ENCODE measurements at regions not wholly inside any gene's neighbourhood (a gene's known extent, or its start where the extent isn't known, plus 50 kb on each side); places are given as distances from the start of the nearest gene placed in this dataset.

DNA sequence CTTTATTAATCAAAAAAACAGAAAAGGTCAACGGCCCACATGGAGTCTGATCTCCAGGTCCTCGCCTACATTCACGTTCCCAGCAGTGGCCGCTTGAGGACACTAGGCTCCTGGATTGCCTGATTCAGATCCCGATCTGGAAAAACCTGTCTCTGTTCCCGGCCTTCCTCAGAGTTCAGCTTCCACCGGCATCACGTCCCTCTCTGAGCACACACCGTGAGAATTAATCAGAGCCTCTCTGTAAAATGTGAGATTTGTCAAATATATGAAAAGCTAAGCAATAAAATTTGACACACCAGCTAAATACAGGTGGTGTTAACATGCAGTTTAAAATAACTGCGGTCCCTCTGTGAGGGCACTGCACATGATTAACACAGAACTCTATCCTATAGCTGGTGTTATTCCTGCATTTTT is 122.8 kb upstream of the COL21A1 start:
- TF ChIP-seq CTCF (IDR thresholded peaks at IDR 0.05; ENCODE audit: insufficient read depth, low read depth, low read length): peak; percentile 81
- POLR2A ChIA-PET: interaction anchor here (0.7 kb wide), 1 partner anchor 322 kb away, joined by 3 read pairs; no protein-coding TSS in a partner anchor
- no peak overlapping the region for H3K4me3 ChIP-seq (ENCODE audit: low read depth, low read length)
- CTCF ChIA-PET: interaction anchor here (0.6 to 6.3 kb wide), 21 partner anchors 8 to 249 kb away, joined by 3 to 47 read pairs (median 3); no protein-coding TSS in a partner anchor
- no peak for DNase-seq (ENCODE audit: low read depth)
- H3K27me3 ChIP-seq (ENCODE audit: control insufficient read depth, insufficient read depth, low read length): no peaks in the 10 kb centered on the region
- no peaks in the 10 kb centered on the region for H3K36me3 ChIP-seq (ENCODE audit: control insufficient read depth, insufficient read depth, low read length)

- Histone ChIP-seq H3K4me3 (ENCODE audit: low read depth, low read length) (no peak overlapping the region), H3K27me3 (ENCODE audit: control insufficient read depth, insufficient read depth, low read length) (no peaks in the 10 kb centered on the region), H3K36me3 (ENCODE audit: control insufficient read depth, insufficient read depth, low read length) (no peaks in the 10 kb centered on the region)
- ChIA-PET POLR2A (no interaction called here), CTCF (interaction anchor here (2.1 to 6.3 kb wide), 2 partner anchors 202 to 225 kb away, joined by 5 to 47 read pairs; no protein-coding TSS in a partner anchor)
- no peak for TF ChIP-seq CTCF (IDR thresholded peaks at IDR 0.05; ENCODE audit: insufficient read depth, low read depth, low read length)
- no peak for DNase-seq (ENCODE audit: low read depth)
Observed at GRCh38 chr6:56368491-56368890, 121.1 kb upstream of the COL21A1 start.

DNA sequence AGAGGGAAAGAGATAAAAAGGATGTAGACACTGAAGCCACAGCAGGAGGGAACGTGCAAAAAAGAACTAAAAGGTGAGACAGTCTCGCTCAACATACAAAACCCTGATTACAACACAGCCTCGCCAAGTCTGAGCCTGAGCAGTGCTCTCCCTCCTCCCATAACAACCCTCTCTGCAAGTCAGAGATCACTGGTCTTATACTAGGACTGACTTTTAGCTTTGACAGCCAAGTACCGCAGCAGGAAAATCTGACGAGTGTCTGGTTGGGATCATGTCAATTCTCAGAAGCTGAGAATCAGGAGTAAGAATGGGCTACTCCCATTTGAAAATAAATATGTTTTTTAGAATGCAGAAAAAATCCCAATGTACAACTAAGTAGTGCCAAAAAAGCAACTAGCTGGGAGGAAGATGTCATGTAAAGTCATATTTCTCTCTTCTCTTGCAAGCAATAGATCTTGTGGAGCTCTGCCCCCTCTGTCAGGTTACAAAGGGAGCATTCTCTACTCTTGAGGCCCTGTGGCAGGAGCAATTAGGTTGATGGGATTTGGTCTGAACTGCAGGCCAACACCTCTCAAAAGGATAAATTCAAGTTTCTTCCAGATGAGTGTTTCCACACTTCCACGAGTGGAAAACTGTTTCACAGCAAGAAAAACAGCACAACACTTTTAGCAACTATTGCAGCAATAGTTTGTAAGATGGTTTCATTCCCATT is 118.9 kb upstream of the COL21A1 start:
- CTCF ChIA-PET: interaction anchor here (0.9 to 6.3 kb wide), 3 partner anchors 10 to 227 kb away, joined by 3 to 47 read pairs (median 3); no protein-coding TSS in a partner anchor
- no peak for DNase-seq (ENCODE audit: low read depth)
- POLR2A ChIA-PET: no interaction called here
- H3K27me3 ChIP-seq (ENCODE audit: control insufficient read depth, insufficient read depth, low read length): no peaks in the 10 kb centered on the region
- no peak overlapping the region for H3K4me3 ChIP-seq (ENCODE audit: low read depth, low read length)
- H3K36me3 ChIP-seq (ENCODE audit: control insufficient read depth, insufficient read depth, low read length): no peaks in the 10 kb centered on the region
- no peak for TF ChIP-seq CTCF (IDR thresholded peaks at IDR 0.05; ENCODE audit: insufficient read depth, low read depth, low read length)

- POLR2A ChIA-PET: no interaction called here
- no peak for TF ChIP-seq CTCF (IDR thresholded peaks at IDR 0.05; ENCODE audit: insufficient read depth, low read depth, low read length)
- Histone ChIP-seq H3K27me3 (ENCODE audit: control insufficient read depth, insufficient read depth, low read length) (no peaks in the 10 kb centered on the region), H3K36me3 (ENCODE audit: control insufficient read depth, insufficient read depth, low read length) (no peaks in the 10 kb centered on the region), H3K4me3 (ENCODE audit: low read depth, low read length) (no peak overlapping the region)
- peak; percentile 49 for DNase-seq (ENCODE audit: low read depth)
- CTCF ChIA-PET: interaction anchor here (0.7 to 2.2 kb wide), 7 partner anchors 9 to 231 kb away, joined by 3 to 8 read pairs (median 5); no protein-coding TSS in a partner anchor
Observed at GRCh38 chr6:56364827-56365339, 117.5 kb upstream of the COL21A1 start.

GRCh38 chr6:56364431-56364826 is 117.0 kb upstream of the COL21A1 start:
- TF ChIP-seq CTCF (IDR thresholded peaks at IDR 0.05; ENCODE audit: insufficient read depth, low read depth, low read length): no peak
- no peak for DNase-seq (ENCODE audit: low read depth)
- Histone ChIP-seq H3K4me3 (ENCODE audit: low read depth, low read length) (no peak overlapping the region), H3K27me3 (ENCODE audit: control insufficient read depth, insufficient read depth, low read length) (no peaks in the 10 kb centered on the region), H3K36me3 (ENCODE audit: control insufficient read depth, insufficient read depth, low read length) (no peaks in the 10 kb centered on the region)
- POLR2A ChIA-PET: no interaction called here
- CTCF ChIA-PET: interaction anchor here (1.3 to 2.2 kb wide), 6 partner anchors 9 to 231 kb away, joined by 3 to 8 read pairs (median 5); no protein-coding TSS in a partner anchor

Data from BJ (cell line).